Urinary bladder (tissue), 3 donors: ENCODE measurements at regions not wholly inside any gene's neighbourhood (a gene's known extent, or its start where the extent isn't known, plus 50 kb on each side); places are given as distances from the start of the nearest gene placed in this dataset.
A peak's percentile ranks its signal among the peaks of the same experiment; 100 is the strongest.

Experiments
- DNase-seq: peaks from one replicate; pipeline ENCODE4 v3.0.0-alpha.2; 2015; ENCODE audit errors: extremely low spot score
- H3K27ac ChIP-seq: one replicate; pipeline ENCODE4 v1.5.1; 2013; ENCODE audit warnings: low read depth, mild to moderate bottlenecking, moderate library complexity
- H3K36me3 ChIP-seq: one replicate; pipeline ENCODE4 v1.6.1; 2013; ENCODE audit warnings: mild to moderate bottlenecking, moderate library complexity; ENCODE audit not compliant: insufficient read depth
- H3K4me1 ChIP-seq: one replicate; pipeline ENCODE4 v1.6.1; 2013; ENCODE audit warnings: mild to moderate bottlenecking, moderate library complexity; ENCODE audit not compliant: insufficient read depth
- H3K4me3 ChIP-seq: one replicate; pipeline ENCODE4 v1.5.1; 2013; ENCODE audit warnings: low read depth, low read length
- WGBS: extraction: QIAGEN DNeasy Blood & Tissue Kit; methylation state at CpG from one replicate; pipeline ENCODE4 v1.1.7; 2013; 5-methylcytosine and 5-hydroxymethylcytosine counted together
- donor health status: healthy with polysubstance abuse.
- donor health status: healthy.

DNA sequence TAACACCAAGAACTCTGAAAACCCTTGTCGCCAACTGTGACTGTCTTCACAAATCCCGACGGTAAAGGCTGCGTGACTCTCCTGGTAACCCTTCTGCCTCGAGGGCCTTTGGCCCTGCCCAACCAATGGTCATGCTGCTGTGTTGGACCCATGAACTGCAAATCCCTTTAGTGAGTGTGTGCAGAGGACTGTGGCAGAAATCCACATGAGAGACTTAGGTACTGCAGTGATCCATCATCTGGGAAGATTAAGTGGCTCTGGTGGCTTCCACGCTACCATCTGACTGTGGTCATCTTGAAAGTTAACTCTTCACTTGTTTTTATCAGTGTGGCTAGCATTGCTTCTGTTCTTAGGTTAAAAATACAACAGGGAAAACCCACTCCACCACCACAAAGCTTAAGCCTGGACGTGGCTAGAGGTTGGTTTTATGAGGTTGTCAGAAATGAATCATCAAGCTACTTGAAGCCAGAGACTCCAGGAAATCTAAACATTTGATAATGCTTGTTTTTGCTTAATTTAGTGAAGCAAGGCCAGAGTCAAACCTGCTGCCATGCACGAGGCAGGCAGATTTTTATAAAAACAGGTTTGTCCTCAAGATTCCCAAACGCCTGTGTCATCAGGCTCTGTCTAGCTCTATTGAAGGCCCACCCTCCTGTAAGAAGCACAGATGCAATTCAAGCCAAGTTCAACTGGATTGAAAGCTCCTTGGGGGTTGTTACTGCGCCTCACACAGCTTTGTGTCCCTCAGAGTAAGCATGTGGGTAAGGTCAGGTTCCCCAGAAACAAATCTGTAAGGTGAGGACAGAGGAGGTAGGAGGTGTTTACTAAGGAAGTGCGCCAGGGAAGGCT lies 52.7 kb upstream of the ERCC6L2 start:
- 36% methylated on average over 11 of the region's 11 CpGs for WGBS
- Histone ChIP-seq H3K36me3 (no peaks in the 10 kb centered on the region), H3K4me1 (no peaks in the 10 kb centered on the region), H3K4me3 (no peak overlapping the region), H3K27ac (peak overlapping the region; percentile 43)
- no peak for DNase-seq

GRCh38 chr9:95822015-95822414 lies 53.5 kb upstream of the ERCC6L2 start:
- no peaks in the 10 kb centered on the region for H3K4me1 ChIP-seq
- no peak for DNase-seq
- WGBS: 71% methylated on average over 3 of the region's 3 CpGs
- peak overlapping the region; percentile 43 for H3K27ac ChIP-seq
- no peaks in the 10 kb centered on the region for H3K36me3 ChIP-seq
- no peak overlapping the region for H3K4me3 ChIP-seq

- H3K4me1 ChIP-seq: no peaks in the 10 kb centered on the region
- no peak overlapping the region for H3K27ac ChIP-seq
- DNase-seq: no peak
- 95% methylated on average over 8 of the region's 8 CpGs for WGBS
- H3K4me3 ChIP-seq: no peak overlapping the region
- H3K36me3 ChIP-seq: no peaks in the 10 kb centered on the region
Observed at GRCh38 chr9:95820074-95820473, 55.4 kb upstream of the ERCC6L2 start.

GRCh38 chr9:95819636-95820035 lies 55.9 kb upstream of the ERCC6L2 start:
- H3K4me3 ChIP-seq: no peak overlapping the region
- H3K27ac ChIP-seq: no peak overlapping the region
- no peaks in the 10 kb centered on the region for H3K4me1 ChIP-seq
- no peak for DNase-seq
- H3K36me3 ChIP-seq: no peaks in the 10 kb centered on the region
- 90% methylated on average over 10 of the region's 10 CpGs for WGBS

- Histone ChIP-seq H3K4me3 (no peak overlapping the region), H3K36me3 (no peaks in the 10 kb centered on the region), H3K27ac (no peak overlapping the region), H3K4me1 (no peaks in the 10 kb centered on the region)
- DNase-seq: no peak
- 91% methylated on average over 6 of the region's 6 CpGs for WGBS
Observed at GRCh38 chr9:95817205-95817604, 58.3 kb upstream of the ERCC6L2 start.

DNA sequence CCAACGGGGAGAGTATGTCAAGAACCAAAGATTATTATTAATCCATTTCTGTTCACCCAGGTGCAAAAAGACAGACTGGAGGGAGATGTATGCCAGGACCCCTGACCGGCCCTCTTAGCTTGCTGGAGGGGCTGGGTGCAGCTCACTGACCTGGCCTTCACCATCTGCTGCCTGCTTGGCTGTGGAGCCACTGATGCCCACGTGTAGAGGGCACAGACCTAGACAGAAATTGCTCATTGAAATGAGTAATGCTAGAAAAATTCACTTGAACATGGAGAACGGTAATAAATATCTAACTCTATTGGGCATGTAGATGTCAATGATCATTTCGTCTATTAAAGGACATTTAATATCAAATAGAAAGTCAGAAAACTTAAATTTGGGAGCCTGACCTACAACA lies 58.8 kb upstream of the ERCC6L2 start:
- DNase-seq: no peak
- WGBS: 93% methylated on average over 5 of the region's 5 CpGs
- no peak overlapping the region for H3K4me3 ChIP-seq
- no peak overlapping the region for H3K27ac ChIP-seq
- H3K4me1 ChIP-seq: no peaks in the 10 kb centered on the region
- H3K36me3 ChIP-seq: no peaks in the 10 kb centered on the region

DNA sequence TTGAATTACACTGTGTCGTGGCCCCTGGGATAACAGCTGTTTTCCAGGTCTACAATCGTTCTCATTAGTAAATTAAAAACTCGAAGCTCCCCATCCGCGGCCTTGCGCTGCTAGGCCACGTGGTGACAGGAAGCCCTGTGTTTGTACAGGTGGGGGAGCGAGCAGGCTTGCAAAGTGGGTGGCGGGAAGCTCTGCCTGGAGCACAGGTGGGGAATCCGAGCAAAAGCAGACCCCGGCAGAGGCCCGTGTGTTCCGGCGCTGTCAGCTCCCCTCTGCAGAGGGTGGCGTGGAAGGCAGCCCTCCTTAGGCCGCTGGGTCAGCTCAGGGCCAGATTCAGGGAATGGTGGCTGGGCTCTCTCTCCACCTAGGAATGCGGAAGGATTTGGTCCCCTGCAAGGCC lies 59.5 kb upstream of the ERCC6L2 start:
- no peak overlapping the region for H3K4me3 ChIP-seq
- no peaks in the 10 kb centered on the region for H3K4me1 ChIP-seq
- WGBS: 91% methylated on average over 17 of the region's 17 CpGs
- DNase-seq: no peak
- H3K36me3 ChIP-seq: no peaks in the 10 kb centered on the region
- no peak overlapping the region for H3K27ac ChIP-seq

DNA sequence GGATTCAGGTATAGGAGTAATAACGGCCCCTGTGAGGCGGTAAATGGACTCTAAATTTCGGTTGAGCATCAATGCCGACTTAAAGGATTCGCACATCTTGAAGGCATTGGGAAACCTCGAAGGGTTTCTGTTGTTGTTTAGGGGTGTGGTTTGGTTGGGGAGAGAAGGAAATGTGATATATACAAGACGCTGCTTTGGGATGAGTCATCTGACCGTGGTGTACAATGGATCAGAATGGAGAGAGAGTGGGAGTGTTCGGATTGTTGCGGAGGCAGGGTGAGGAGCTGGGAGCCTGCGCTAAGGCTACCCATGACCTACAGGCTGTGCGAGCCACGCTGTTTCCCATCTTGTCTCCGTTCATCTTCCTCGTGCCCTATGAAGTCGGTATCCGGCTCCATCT lies 60.4 kb upstream of the ERCC6L2 start:
- 78% methylated on average over 17 of the region's 17 CpGs for WGBS

DNA sequence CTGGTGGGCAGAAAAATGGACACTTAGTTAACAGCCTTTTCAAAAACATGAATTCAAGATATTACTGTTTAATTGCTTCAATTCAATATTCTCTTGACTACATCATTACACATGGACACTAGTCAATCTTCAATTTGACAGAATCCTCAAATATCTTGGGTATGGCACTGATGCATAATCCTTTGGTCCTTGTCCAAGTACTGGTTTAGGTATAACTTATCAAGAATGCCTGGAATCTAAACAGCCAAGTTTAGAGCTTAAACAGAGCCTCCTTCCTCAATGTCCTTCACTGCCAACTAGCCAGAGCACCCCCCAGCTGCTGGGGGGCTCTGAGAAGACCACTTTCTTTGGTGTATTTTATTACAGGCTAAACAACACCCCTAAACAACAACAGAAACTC lies 61.6 kb upstream of the ERCC6L2 start:
- H3K4me3 ChIP-seq: no peak overlapping the region
- H3K36me3 ChIP-seq: no peaks in the 10 kb centered on the region
- H3K4me1 ChIP-seq: no peaks in the 10 kb centered on the region
- no peak for DNase-seq
- no peak overlapping the region for H3K27ac ChIP-seq

More for the DNA sequence above, 60.4 kb upstream of the ERCC6L2 start:
- H3K4me3 ChIP-seq: no peak overlapping the region
- no peaks in the 10 kb centered on the region for H3K4me1 ChIP-seq
- no peak overlapping the region for H3K27ac ChIP-seq
- no peaks in the 10 kb centered on the region for H3K36me3 ChIP-seq
- no peak for DNase-seq

DNA sequence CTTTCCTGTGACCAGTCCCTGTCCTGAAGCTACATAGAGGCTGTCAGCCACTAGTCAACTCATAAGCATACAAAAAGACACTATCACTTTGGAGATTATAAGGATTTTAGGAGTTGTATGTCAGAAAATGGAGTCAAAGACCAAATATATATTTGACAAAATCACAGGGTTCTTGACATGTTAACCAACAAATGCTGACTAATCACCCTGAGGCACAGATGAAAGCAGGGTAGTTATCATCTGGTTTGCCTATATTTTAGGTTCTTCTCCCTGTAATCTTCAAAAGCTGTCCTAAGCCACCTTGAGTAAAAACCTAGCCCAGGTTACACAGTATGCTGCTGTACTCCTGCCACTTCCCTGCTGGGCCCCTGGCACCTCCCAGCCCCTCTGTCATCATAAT lies 64.7 kb upstream of the ERCC6L2 start:
- Histone ChIP-seq H3K4me3 (no peak overlapping the region), H3K27ac (no peak overlapping the region), H3K36me3 (no peaks in the 10 kb centered on the region), H3K4me1 (no peaks in the 10 kb centered on the region)
- no peak for DNase-seq

DNA sequence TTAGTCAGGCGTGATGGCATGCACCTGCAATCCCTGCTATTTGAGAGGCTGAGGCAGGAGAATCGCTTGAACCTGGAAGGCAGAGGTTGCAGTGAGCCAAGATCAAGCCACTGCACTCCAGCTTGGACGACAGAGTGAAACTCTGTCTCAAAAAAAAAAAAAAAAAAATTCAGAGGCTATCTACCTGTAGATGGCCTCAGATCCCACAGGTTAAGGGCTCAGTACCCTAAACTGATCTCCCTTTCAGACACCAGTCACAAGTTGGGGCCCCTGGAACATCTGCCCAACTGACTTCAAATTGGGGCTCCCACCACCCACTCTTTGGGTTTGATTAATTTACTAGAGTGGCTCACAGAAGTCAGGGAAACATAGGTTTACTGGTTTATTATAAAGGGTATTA lies 65.4 kb upstream of the ERCC6L2 start:
- Histone ChIP-seq H3K36me3 (no peaks in the 10 kb centered on the region), H3K4me1 (no peaks in the 10 kb centered on the region), H3K4me3 (no peak overlapping the region), H3K27ac (no peak overlapping the region)
- no peak for DNase-seq
- 81% methylated on average over 3 of the region's 3 CpGs for WGBS

DNA sequence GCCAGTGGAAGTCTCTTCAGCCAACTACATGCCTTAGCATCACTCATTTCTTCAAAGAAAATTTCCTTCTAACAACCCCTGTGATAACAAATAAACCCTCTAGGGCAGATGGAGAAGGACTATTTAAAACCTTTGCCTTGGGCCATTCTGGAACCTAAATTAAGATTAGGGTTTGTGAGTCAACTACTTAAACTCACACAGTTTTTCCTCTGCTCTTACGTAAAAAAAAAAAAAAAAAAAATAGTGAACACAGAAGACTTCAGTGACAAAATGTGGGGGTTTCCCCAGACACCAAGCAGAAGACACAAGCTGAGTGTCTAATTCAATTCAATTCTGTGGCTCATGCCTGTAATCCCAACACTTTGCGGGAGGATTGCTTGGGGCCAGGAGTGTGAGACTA lies 65.8 kb upstream of the ERCC6L2 start:
- 91% methylated on average over 2 of the region's 2 CpGs for WGBS
- H3K4me1 ChIP-seq: no peaks in the 10 kb centered on the region
- no peaks in the 10 kb centered on the region for H3K36me3 ChIP-seq
- no peak overlapping the region for H3K4me3 ChIP-seq
- H3K27ac ChIP-seq: no peak overlapping the region
- DNase-seq: no peak

DNA sequence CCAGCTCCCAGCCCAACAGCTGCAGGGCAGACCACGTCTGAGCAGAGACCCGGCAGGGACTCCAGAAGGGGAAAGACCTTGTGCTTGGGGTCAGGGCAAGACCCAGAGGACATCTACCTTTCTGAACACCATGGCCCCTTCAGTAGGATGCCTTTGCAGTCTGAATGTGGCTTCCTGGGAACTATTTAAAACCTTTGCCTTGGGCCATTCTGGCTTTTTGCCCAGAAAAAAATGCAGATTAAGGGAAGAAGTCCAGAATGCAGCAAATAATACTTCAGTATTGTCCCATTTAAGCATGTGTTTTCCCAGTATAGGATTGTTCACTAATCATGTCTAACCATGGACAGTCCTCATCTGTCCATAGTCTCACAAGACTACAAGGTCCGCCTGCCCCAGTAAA lies 67.5 kb upstream of the ERCC6L2 start:
- DNase-seq: no peak
- no peaks in the 10 kb centered on the region for H3K36me3 ChIP-seq
- H3K27ac ChIP-seq: peak overlapping the region; percentile 35
- H3K4me3 ChIP-seq: no peak overlapping the region
- WGBS: 63% methylated on average over 3 of the region's 3 CpGs
- H3K4me1 ChIP-seq: no peaks in the 10 kb centered on the region

- WGBS: 30% methylated on average over 5 of the region's 5 CpGs
- peak overlapping the region; percentile 35 for H3K27ac ChIP-seq
- H3K4me3 ChIP-seq: no peak overlapping the region
- no peak for DNase-seq
- H3K4me1 ChIP-seq: no peaks in the 10 kb centered on the region
- no peaks in the 10 kb centered on the region for H3K36me3 ChIP-seq
Observed at GRCh38 chr9:95807326-95807947, 68.1 kb upstream of the ERCC6L2 start.
